ENCODE measurements at regions not wholly inside any gene's neighbourhood (a gene's known extent, or its start where the extent isn't known, plus 50 kb on each side); places are given as distances from the start of the nearest gene placed in this dataset.

- Histone ChIP-seq H3K27me3 (ENCODE audit: insufficient read depth, poor library complexity, severe bottlenecking) (peaks cover 5% of the 10 kb centered on the region), H3K4me3 (replicated peaks; ENCODE audit: insufficient read depth, low read length) (no peak overlapping the region), H3K27ac (replicated peaks) (no peak overlapping the region)
- no peak for DNase-seq (ENCODE audit: low read depth in 1 of 2, low spot score in 1 of 2)
- no peak for TF ChIP-seq SPI1 (IDR thresholded peaks at IDR 0.05; ENCODE audit: borderline replicate concordance, low read depth)
- no peak for TF ChIP-seq REST (IDR thresholded peaks at IDR 0.05; ENCODE audit: insufficient replicate concordance, low read depth)
- no peak for TF ChIP-seq GABPA (IDR thresholded peaks at IDR 0.05; ENCODE audit: low read depth)
- no peak for TF ChIP-seq POLR2AphosphoS5 (IDR thresholded peaks at IDR 0.05; ENCODE audit: low read depth)
- no peak for TF ChIP-seq CTCF (IDR thresholded peaks at IDR 0.05; ENCODE audit: insufficient read depth, low read length)
Measured at GRCh38 chr15:94929282-94929681, 697.9 kb downstream of the MCTP2 start.

- no peak for DNase-seq (ENCODE audit: low read depth in 1 of 2, low spot score in 1 of 2)
- no peak for TF ChIP-seq CTCF (IDR thresholded peaks at IDR 0.05; ENCODE audit: insufficient read depth, low read length)
- no peak for TF ChIP-seq POLR2AphosphoS5 (IDR thresholded peaks at IDR 0.05; ENCODE audit: low read depth)
- TF ChIP-seq REST (IDR thresholded peaks at IDR 0.05; ENCODE audit: insufficient replicate concordance, low read depth) = no peak
- no peak for TF ChIP-seq GABPA (IDR thresholded peaks at IDR 0.05; ENCODE audit: low read depth)
- no peak for TF ChIP-seq SPI1 (IDR thresholded peaks at IDR 0.05; ENCODE audit: borderline replicate concordance, low read depth)
- Histone ChIP-seq H3K27ac (replicated peaks) (no peak overlapping the region), H3K27me3 (ENCODE audit: insufficient read depth, poor library complexity, severe bottlenecking) (peaks cover 4% of the 10 kb centered on the region), H3K4me3 (replicated peaks; ENCODE audit: insufficient read depth, low read length) (no peak overlapping the region)
Measured at GRCh38 chr15:94930441-94930840, 699.1 kb downstream of the MCTP2 start.

GRCh38 chr15:94930960-94931359 lies 699.6 kb downstream of the MCTP2 start:
- TF ChIP-seq CTCF (IDR thresholded peaks at IDR 0.05; ENCODE audit: insufficient read depth, low read length) (no peak), REST (IDR thresholded peaks at IDR 0.05; ENCODE audit: insufficient replicate concordance, low read depth) (no peak)
- H3K4me3 ChIP-seq (replicated peaks; ENCODE audit: insufficient read depth, low read length) = no peak overlapping the region
- H3K27me3 ChIP-seq (ENCODE audit: insufficient read depth, poor library complexity, severe bottlenecking) = peaks cover 4% of the 10 kb centered on the region
- DNase-seq (ENCODE audit: low read depth in 1 of 2, low spot score in 1 of 2) = no peak
- H3K27ac ChIP-seq (replicated peaks) = no peak overlapping the region
